ENCODE measurements at regions not wholly inside any gene's neighbourhood (a gene's known extent, or its start where the extent isn't known, plus 50 kb on each side); places are given as distances from the start of the nearest gene placed in this dataset.
"Not testable (repeated sequence)": the region's sequence is repeated elsewhere in the genome, so short reads cannot be mapped to it uniquely, and the experiment has no call there.

DNA sequence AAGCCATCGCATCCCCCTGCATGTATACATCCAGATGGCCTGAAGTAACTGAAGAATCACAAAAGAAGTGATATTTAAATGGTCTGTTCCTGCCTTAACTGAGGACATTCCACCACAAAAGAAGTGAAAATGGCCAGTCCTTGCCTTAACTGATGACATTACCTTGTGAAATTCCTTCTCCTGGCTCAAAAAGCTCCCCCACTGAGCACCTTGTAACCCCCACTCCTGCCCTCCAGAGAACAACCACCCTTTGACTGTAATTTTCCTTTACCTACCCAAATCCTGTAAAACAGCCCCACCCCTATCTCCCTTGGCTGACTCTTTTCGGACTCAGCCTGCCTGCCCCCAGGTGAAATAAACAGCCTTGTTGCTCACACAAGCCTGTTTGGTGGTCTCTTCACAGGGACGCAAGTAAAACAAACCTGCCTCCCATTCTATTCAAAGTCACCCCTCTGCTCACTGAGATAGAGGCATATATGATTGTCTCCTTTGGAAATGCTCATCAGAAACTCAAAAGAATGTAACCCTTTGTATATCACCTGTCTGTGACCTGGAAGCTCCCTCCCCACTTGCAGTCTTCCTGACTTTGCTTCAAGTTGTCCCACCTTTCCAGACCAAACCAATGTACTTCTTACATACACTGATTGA, 227.0 kb upstream of the TACR3 start:
- not testable (repeated sequence) for TF ChIP-seq NR3C1 (CRISPR knock-in tag; IDR thresholded peaks at IDR 0.05); GTF2E2 (tag; IDR thresholded peaks at IDR 0.05); CEBPG (CRISPR knock-in tag; IDR thresholded peaks at IDR 0.05); CEBPG (tag; conservative IDR thresholded peaks at IDR 0.05 in 1 of 2, IDR thresholded peaks at IDR 0.05 in 1 of 2); OTX1 (CRISPR knock-in tag; IDR thresholded peaks at IDR 0.05); FOXP1 (CRISPR knock-in tag; IDR thresholded peaks at IDR 0.05); ZNF431 (CRISPR knock-in tag; IDR thresholded peaks at IDR 0.05); SREBF1 (IDR thresholded peaks at IDR 0.05; ENCODE audit: borderline replicate concordance, low read depth, low read length); POLR2AphosphoS5 (IDR thresholded peaks at IDR 0.05; ENCODE audit: control insufficient read depth, insufficient read depth, low read depth, low read length); JUND (IDR thresholded peaks at IDR 0.05; ENCODE audit: borderline replicate concordance, low read depth, low read length); JUND (tag; IDR thresholded peaks at IDR 0.05; ENCODE audit: borderline replicate concordance, low read depth, low read length)
